NB4 (cell line): ENCODE measurements at regions not wholly inside any gene's neighbourhood (a gene's known extent, or its start where the extent isn't known, plus 50 kb on each side); places are given as distances from the start of the nearest gene placed in this dataset.

Experiments used
- DNase-seq: peaks from one replicate; pipeline ENCODE4 v3.0.0; 2010; ENCODE audit warnings: low read depth
- H3K4me3 ChIP-seq: one replicate; pipeline ENCODE4 v1.5.1; 2011; ENCODE audit warnings: mild to moderate bottlenecking, low read depth, low read length, moderate library complexity
- CTCF ChIP-seq: IDR thresholded peaks from one replicate; pipeline ENCODE4 v1.5.1; 2012; ENCODE audit warnings: low read depth, low read length
- MAX ChIP-seq: IDR thresholded peaks from 2 replicates; pipeline ENCODE4 v1.6.1; 2011; ENCODE audit warnings: low read depth, low read length
- MYC ChIP-seq: IDR thresholded peaks from 2 replicates; pipeline ENCODE4 v1.6.1; 2011; ENCODE audit warnings: low read depth, low read length
- POLR2A ChIP-seq: IDR thresholded peaks from 2 replicates; pipeline ENCODE4 v1.6.1; 2011; ENCODE audit warnings: mild to moderate bottlenecking; ENCODE audit not compliant: insufficient read length; ENCODE audit errors: extremely low read depth

DNA sequence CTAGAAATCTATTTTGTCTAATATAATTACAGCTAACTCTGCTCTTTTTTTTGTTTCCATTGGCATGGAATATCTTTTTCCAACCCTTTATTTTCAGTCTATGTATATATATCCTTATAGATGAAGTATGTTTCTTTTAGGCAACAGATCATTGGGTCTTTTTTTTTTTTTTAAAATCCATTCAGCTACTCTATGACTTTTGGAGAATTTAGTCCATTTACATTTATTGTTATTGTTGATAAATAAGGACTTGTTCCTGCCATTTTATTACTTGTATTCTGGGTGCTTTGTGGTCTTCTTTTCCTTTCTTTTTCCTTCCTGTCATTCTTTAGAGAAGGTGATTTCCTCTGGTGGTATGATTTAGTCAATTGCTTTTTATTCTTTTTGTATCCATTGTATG is 296.8 kb downstream of the SMARCA2 start:
- TF ChIP-seq POLR2A, result no peak
- no peak for TF ChIP-seq MAX
- no peak for TF ChIP-seq MYC
- TF ChIP-seq CTCF, result no peak
- H3K4me3 ChIP-seq, result no peak overlapping the region
- no peak for DNase-seq

DNA sequence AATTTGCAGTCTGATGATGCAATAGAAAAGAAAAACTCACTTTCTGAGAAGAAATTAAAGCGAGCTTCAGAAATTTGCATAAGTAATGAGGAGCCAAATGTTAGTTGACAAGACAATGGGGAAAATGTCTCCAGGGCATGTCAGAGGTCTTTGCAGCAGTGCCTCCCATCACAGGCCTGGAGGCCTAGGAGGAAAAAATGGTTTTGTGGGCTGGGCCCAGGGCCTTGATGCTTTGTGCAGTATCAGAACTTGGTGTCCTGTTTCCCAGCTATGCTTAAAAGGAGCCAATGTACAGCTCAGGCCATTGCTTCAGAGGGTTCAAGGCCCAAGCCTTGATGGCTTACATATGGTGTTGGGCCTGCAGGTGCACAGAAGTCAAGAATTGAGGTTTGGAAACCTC is 298.4 kb downstream of the SMARCA2 start:
- TF ChIP-seq MAX (no peak), CTCF (no peak), POLR2A (no peak), MYC (no peak)
- no peak for DNase-seq
- no peak overlapping the region for H3K4me3 ChIP-seq

GRCh38 chr9:2317591-2317990 is 302.4 kb downstream of the SMARCA2 start:
- DNase-seq, result no peak
- TF ChIP-seq MYC (no peak), CTCF (no peak), MAX (no peak), POLR2A (no peak)
- no peak overlapping the region for H3K4me3 ChIP-seq

DNA sequence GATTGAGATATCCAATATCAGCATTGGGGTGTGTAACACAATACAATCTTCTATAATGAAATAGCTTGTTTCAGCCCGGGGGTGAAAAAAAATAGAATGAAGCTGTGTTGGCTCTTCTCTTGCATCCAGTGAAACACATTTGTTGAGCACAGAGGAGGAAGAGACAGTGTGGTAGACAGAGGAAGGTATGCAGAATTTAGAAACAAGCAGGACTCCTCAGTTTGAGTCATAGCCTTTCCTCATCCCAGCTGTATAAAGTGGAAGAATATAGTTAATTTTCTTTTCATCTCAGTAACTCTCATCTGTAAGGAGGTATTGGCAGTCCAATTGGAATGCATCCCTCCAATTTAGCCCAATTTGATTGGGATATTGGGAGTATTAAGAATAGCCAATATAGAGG is 302.2 kb upstream of the VLDLR start:
- DNase-seq, result no peak
- no peak for TF ChIP-seq CTCF
- no peak for TF ChIP-seq MYC
- no peak for TF ChIP-seq POLR2A
- no peak for TF ChIP-seq MAX

DNA sequence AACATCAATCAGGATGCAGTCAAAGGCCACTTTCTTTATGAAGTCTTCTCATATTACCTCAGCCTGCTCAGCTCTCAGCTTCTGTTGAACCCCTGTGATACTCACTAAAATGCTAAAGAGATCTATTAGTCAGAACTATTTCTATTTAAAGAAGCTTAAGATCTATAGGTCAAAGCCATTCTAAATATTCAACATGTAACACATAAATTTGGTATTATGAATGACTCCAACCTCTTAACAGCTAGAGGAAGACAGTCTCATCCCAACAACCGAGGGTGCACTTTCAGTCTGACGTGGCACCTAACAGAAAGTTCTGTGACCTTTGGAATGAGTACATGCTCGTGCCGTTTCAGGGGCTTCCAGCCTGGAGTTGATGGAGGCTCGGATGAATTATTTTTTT is 301.5 kb upstream of the VLDLR start:
- TF ChIP-seq MAX (no peak), POLR2A (no peak), CTCF (no peak), MYC (no peak)
- DNase-seq, result no peak
- H3K4me3 ChIP-seq, result no peak overlapping the region

More for the DNA sequence above, 302.2 kb upstream of the VLDLR start:
- no peak overlapping the region for H3K4me3 ChIP-seq

GRCh38 chr9:2320632-2321031 is 301.0 kb upstream of the VLDLR start:
- TF ChIP-seq MAX, result no peak
- no peak for TF ChIP-seq MYC
- no peak for TF ChIP-seq CTCF
- no peak for TF ChIP-seq POLR2A
- no peak for DNase-seq
- H3K4me3 ChIP-seq, result no peak overlapping the region
